H1 (cell line): ENCODE measurements at regions not wholly inside any gene's neighbourhood (a gene's known extent, or its start where the extent isn't known, plus 50 kb on each side); places are given as distances from the start of the nearest gene placed in this dataset.

Experiments
- BACH1 ChIP-seq: IDR thresholded peaks from 2 replicates; pipeline ENCODE4 v1.6.1; 2012; ENCODE audit warnings: low read length, improper control_type of control experiment
- CREB1 ChIP-seq: IDR thresholded peaks from 2 replicates; pipeline ENCODE4 v1.6.1; 2012; ENCODE audit warnings: inconsistent platforms
- GTF2F1 ChIP-seq: IDR thresholded peaks from 2 replicates; pipeline ENCODE4 v1.6.1; 2012; ENCODE audit warnings: low read depth, low read length, improper control_type of control experiment, borderline replicate concordance
- HDAC2 ChIP-seq, 2 experiments: fragments of 300-600 bp in 1 of 2; sonication (generic) in 1 of 2; IDR thresholded peaks; 2 replicates each; pipeline ENCODE4 v1.6.1; 2011 to 2012; ENCODE audit warnings: low read depth in 2 of 2, low read length in 2 of 2, mild to moderate bottlenecking in 2 of 2, moderate library complexity in 2 of 2, borderline replicate concordance in 1 of 2, inconsistent platforms in 1 of 2
- KDM5A ChIP-seq: fragments of 200-600 bp; IDR thresholded peaks from 2 replicates; pipeline ENCODE4 v1.7.1; 2012; ENCODE audit warnings: mild to moderate bottlenecking, low read length, inconsistent platforms, mixed read lengths
- POLR2A ChIP-seq, 2 experiments: IDR thresholded peaks; 1 replicate in 1 of 2; 2 replicates in 1 of 2; pipeline ENCODE4 v1.6.1; 2011; ENCODE audit warnings: low read depth in 2 of 2, low read length in 2 of 2, mild to moderate bottlenecking in 2 of 2; ENCODE audit errors: control extremely low read depth in 1 of 2
- RAD21 ChIP-seq, 2 experiments: IDR thresholded peaks in 1 of 2; conservative IDR thresholded peaks in 1 of 2; 2 replicates each; pipeline ENCODE4 v1.6.1; 2011; ENCODE audit warnings: low read depth in 2 of 2, low read length in 2 of 2, improper control_type of control experiment in 1 of 2, inconsistent platforms in 1 of 2, mild to moderate bottlenecking in 1 of 2, moderate library complexity in 1 of 2
- SP1 ChIP-seq: IDR thresholded peaks from 2 replicates; pipeline ENCODE4 v1.6.1; 2011; ENCODE audit warnings: low read depth, low read length
- TCF12 ChIP-seq: IDR thresholded peaks from 2 replicates; pipeline ENCODE4 v1.6.1; 2011; ENCODE audit warnings: low read depth, mild to moderate bottlenecking, low read length
- ZNF274 ChIP-seq: IDR thresholded peaks from 2 replicates; pipeline ENCODE4 v1.7.0; 2012; ENCODE audit warnings: low read length, borderline replicate concordance; ENCODE audit errors: extremely low read depth
- TF ChIP-seq, protein P1 (sequence below), 3 experiments: IDR thresholded peaks; 1 replicate in 2 of 3; 2 replicates in 1 of 3; pipeline versions ENCODE4 v1.5.1 to v1.6.1; 2011; ENCODE audit warnings: low read length in 3 of 3, mild to moderate bottlenecking in 3 of 3, inconsistent platforms in 2 of 3, low read depth in 1 of 3, moderate library complexity in 1 of 3; ENCODE audit not compliant: insufficient read depth in 1 of 3; ENCODE audit errors: control extremely low read depth in 1 of 3

DNA sequence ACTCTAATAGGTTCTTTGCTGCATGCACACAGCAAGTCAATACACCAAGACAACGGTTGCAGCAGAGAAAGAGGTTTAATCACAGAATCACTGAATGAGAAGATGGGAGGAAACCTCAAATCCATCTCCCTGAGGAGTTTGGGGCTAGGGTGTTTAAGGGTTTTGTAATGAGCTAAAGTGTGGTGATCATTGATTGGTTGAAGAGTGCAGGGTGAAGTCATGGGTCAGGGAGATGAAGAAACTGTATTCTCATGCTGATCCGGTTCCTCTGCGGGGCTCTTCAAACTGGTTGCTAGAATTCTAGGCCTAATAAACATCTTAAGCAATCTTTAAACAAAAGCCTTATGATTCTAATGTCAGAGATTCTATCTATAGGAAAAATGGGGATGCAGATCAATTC is 432.5 kb upstream of the FAM47C start:
- no peak for TF ChIP-seq GTF2F1
- TF ChIP-seq, protein P1, sequence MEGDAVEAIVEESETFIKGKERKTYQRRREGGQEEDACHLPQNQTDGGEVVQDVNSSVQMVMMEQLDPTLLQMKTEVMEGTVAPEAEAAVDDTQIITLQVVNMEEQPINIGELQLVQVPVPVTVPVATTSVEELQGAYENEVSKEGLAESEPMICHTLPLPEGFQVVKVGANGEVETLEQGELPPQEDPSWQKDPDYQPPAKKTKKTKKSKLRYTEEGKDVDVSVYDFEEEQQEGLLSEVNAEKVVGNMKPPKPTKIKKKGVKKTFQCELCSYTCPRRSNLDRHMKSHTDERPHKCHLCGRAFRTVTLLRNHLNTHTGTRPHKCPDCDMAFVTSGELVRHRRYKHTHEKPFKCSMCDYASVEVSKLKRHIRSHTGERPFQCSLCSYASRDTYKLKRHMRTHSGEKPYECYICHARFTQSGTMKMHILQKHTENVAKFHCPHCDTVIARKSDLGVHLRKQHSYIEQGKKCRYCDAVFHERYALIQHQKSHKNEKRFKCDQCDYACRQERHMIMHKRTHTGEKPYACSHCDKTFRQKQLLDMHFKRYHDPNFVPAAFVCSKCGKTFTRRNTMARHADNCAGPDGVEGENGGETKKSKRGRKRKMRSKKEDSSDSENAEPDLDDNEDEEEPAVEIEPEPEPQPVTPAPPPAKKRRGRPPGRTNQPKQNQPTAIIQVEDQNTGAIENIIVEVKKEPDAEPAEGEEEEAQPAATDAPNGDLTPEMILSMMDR (IDR thresholded peaks at IDR 0.05; ENCODE audit: control extremely low read depth in 1 of 3, insufficient read depth in 1 of 3, low read depth in 1 of 3, low read length in 3 of 3) = no peak
- no peak for TF ChIP-seq SP1
- no peak for TF ChIP-seq RAD21 (IDR thresholded peaks at IDR 0.05 in 1 of 2, conservative IDR thresholded peaks at IDR 0.05 in 1 of 2; ENCODE audit: low read depth in 2 of 2, low read length in 2 of 2)
- no peak for TF ChIP-seq ZNF274
- TF ChIP-seq CREB1 = no peak
- no peak for TF ChIP-seq KDM5A
- no peak for TF ChIP-seq HDAC2 (IDR thresholded peaks at IDR 0.05; ENCODE audit: borderline replicate concordance in 1 of 2, low read depth in 2 of 2, low read length in 2 of 2)
- no peak for TF ChIP-seq TCF12
- TF ChIP-seq POLR2A (IDR thresholded peaks at IDR 0.05; ENCODE audit: control extremely low read depth in 1 of 2, low read depth in 2 of 2, low read length in 2 of 2) = no peak
- TF ChIP-seq BACH1 = no peak
